GM12892 (cell line): ENCODE measurements at regions not wholly inside any gene's neighbourhood (a gene's known extent, or its start where the extent isn't known, plus 50 kb on each side); places are given as distances from the start of the nearest gene placed in this dataset.

ENCODE experiments used
- POLR2AphosphoS5 ChIP-seq: IDR thresholded peaks from 2 replicates; pipeline ENCODE4 v1.6.1; 2011; ENCODE audit warnings: low read depth, low read length, control low read depth
- TAF1 ChIP-seq: IDR thresholded peaks from 2 replicates; pipeline ENCODE4 v1.6.1; 2011; ENCODE audit warnings: low read depth, mild to moderate bottlenecking, control low read depth, low read length, borderline replicate concordance

DNA sequence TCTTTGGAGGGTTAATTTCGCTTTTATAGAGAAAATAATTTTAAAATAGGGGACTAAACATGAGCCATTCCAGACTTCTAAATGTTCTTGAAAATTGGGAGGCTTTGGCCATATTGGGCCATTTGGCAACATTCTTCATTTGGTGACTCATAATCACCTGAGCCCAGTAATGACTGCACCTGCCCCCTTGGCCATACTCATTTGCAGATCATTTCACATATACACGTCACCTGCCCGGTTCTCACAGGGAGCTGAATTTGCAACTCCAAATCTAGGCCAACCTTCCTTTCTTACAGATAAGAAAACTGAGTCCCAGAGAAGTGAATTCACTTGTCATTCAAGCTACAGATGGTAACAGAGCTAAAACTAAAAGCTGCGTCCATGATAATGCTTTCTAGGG, 289.7 kb downstream of the EPHA4 start:
- no peak for TF ChIP-seq POLR2AphosphoS5
- TF ChIP-seq TAF1 = no peak
